ENCODE measurements at regions not wholly inside any gene's neighbourhood (a gene's known extent, or its start where the extent isn't known, plus 50 kb on each side); places are given as distances from the start of the nearest gene placed in this dataset.

DNA sequence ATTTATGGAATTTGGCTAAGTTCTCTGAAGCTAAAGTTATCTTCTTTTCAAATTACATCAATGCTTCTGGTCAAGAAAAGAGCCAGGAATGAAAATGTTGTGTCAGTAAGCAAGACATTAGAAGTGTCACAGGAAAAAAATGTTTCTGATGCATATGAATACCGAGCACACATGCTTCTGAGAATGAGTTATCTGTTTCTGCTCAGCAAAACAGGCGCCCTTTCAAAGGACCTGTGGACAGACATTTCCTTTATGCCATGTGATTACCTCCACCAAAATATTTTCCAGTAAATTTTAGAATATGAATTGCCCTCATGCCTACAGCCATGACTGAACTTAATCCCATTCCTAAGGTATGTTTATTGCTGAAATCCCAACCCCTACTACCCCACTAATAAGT lies 55.4 kb upstream of the RNF180 start:
- no peak for DNase-seq
- intact Hi-C loops (cut with DNase I) = no loop called here

DNA sequence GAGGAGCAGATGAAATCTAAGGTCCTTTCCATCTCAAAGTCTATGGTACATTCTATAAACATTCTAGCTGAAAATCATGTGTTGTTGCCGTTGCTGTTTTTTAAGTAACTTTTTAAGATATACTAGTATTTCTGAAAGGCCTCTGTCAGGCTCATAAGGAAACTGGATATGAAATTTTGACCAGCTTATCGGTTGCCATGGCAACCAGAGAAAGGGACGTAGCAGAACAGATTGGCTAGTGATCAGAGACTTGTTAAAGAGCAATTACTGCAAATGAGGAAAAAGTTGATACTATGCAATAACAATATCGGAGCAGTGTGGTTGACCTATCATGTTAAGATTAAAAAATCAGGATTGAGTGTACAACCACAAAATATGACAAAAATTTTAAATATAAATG lies 57.0 kb upstream of the RNF180 start:
- no peak for DNase-seq
- intact Hi-C loops (cut with DNase I) = no loop called here

DNA sequence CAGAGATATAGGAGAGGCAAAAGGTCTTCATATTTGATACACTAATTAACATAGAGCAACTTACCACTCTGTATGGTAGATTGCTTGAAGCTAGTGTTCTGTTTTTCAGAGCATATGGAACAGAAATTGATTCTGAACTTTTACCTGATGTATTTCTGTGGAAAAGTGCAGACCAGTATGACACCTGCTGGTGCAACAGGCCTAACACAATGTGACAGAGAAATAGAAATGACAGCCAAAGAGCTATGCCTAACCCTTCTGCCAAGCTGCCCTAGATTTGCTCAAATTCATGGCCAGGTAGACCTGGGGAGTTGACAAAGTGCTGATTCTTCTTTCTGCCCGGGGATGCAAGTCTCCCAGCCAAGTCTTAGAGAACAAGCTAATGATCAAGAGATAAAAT lies 65.4 kb upstream of the RNF180 start:
- intact Hi-C loops (cut with DNase I) = no loop called here

GRCh38 chr5:64096771-64097170 lies 68.9 kb upstream of the RNF180 start:
- DNase-seq = no peak
- intact Hi-C loops (cut with DNase I) = no loop called here

More for the DNA sequence above, 65.4 kb upstream of the RNF180 start:
- DNase-seq = no peak

- intact Hi-C loops (cut with DNase I) = no loop called here
- DNase-seq = no peak
These were observed 88.1 kb upstream of the RNF180 start for GRCh38 chr5:64077589-64077988.

- intact Hi-C loops (cut with DNase I) = no loop called here
- peak in 15 of 42 donors; percentile 3 to 50 (median 17) for DNase-seq
These were observed 91.1 kb upstream of the RNF180 start for GRCh38 chr5:64074533-64074932.

GRCh38 chr5:64069486-64069885 lies 96.2 kb upstream of the RNF180 start:
- intact Hi-C loops (cut with DNase I) = no loop called here
- DNase-seq = no peak

DNA sequence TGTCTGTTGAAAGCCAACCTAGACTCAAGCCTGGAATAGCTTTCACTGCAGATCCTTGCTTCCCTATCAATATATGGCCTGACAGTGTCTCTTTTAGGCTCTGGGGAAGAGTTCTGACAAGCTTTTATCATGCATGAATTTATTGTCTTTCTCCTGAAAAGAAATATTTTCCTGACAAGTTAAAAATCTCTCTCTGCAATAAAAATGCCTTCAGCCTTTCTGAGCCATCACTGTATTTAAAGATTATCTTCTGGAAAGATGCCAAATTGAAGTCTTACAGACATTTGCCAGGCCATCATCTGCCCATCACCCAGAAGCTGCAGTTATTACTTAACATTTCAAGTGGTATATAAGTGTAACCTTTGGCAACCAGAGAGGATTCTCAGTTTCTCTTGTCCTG lies 88.1 kb upstream of the HTR1A start:
- intact Hi-C loops (cut with DNase I) = no loop called here
- no peak for DNase-seq

DNA sequence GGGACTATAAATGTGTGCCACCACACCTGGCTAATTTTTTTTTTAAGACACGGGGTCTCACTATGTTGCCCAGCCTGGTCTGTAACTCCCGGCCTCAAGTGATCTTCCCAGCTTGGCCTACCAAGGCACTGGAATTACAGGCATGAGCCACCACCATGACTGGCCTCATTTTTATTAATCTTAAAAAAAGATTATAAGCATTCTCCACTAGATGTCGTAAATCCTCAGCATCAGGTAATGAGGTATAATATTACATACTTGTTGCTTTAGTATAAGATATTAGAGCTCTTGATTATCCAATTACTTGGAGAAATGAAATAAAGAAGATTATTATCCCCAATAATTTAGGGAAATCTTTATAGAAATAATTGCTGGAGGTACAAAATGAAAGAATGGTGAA lies 78.2 kb upstream of the HTR1A start:
- no peak for DNase-seq
- intact Hi-C loops (cut with DNase I) = no loop called here

- intact Hi-C loops (cut with DNase I) = no loop called here
- no peak for DNase-seq
These were observed 64.2 kb upstream of the HTR1A start for GRCh38 chr5:64026493-64026892.

- intact Hi-C loops (cut with DNase I) = no loop called here
- no peak for DNase-seq
These were observed 57.5 kb upstream of the HTR1A start for GRCh38 chr5:64019746-64020145.

- DNase-seq = no peak
- intact Hi-C loops (cut with DNase I) = no loop called here
These were observed 56.7 kb upstream of the HTR1A start for GRCh38 chr5:64018966-64019365.

GRCh38 chr5:64015824-64016223 lies 53.6 kb upstream of the HTR1A start:
- no peak for DNase-seq
- intact Hi-C loops (cut with DNase I) = no loop called here
